Upper lobe of left lung (tissue), 6 donors: ENCODE measurements at regions not wholly inside any gene's neighbourhood (a gene's known extent, or its start where the extent isn't known, plus 50 kb on each side); places are given as distances from the start of the nearest gene placed in this dataset.

Experiments used
- ATAC-seq, 2 donors: fragments of 200-7000 bp; cut with Tn5 transposase; one replicate each; pipeline ENCODE4 v1.9.1; 2022; ENCODE audit warnings: mild to moderate bottlenecking in 2 of 2, moderate library complexity in 2 of 2; ENCODE audit not compliant: low FRiP score in 2 of 2
- DNase-seq, 2 donors: peaks; one replicate each; pipeline ENCODE4 v3.0.0-alpha.2; 2019 to 2020
- H3K27ac ChIP-seq, 4 donors: fragments of 200-600 bp; sonication (generic); one replicate each; pipeline ENCODE4 v1.5.1; 2016 to 2019
- H3K27me3 ChIP-seq, 4 donors: fragments of 200-600 bp; sonication (generic); one replicate each; pipeline ENCODE4 v1.5.1; 2017 to 2019
- H3K36me3 ChIP-seq, 4 donors: fragments of 200-600 bp; sonication (generic); one replicate each; pipeline ENCODE4 v1.5.1; 2016 to 2019
- H3K4me1 ChIP-seq, 4 donors: fragments of 200-600 bp; sonication (generic); one replicate each; pipeline ENCODE4 v1.5.1; 2018 to 2019
- H3K4me3 ChIP-seq, 4 donors: fragments of 200-600 bp; sonication (generic); one replicate each; pipeline ENCODE4 v1.5.1; 2017 to 2019; ENCODE audit warnings: mild to moderate bottlenecking in 2 of 4, moderate library complexity in 1 of 4
- H3K9me3 ChIP-seq, 4 donors: fragments of 200-600 bp; sonication (generic); one replicate each; pipeline ENCODE4 v1.5.1; 2018 to 2019
- CTCF ChIP-seq, 6 experiments: fragments of 450-650 bp in 4 of 6; fragments of 200-600 bp in 2 of 6; sonication (generic) in 2 of 6; IDR thresholded peaks; one replicate each; pipeline ENCODE4 v1.5.1; 2016 to 2019; ENCODE audit warnings: antibody characterized with exemption in 6 of 6
- EP300 ChIP-seq, 4 donors: sonication (generic); formaldehyde crosslinking; IDR thresholded peaks; one replicate each; pipeline ENCODE4 v1.5.1; 2017; ENCODE audit warnings: antibody characterized with exemption in 4 of 4, control low read depth in 2 of 4
- POLR2A ChIP-seq, 4 donors: fragments of 450-650 bp; IDR thresholded peaks; one replicate each; pipeline ENCODE4 v1.5.1; 2016 to 2017; ENCODE audit warnings: antibody characterized with exemption in 4 of 4, mild to moderate bottlenecking in 2 of 4
- POLR2AphosphoS5 ChIP-seq, 2 donors: sonication (generic); formaldehyde crosslinking; IDR thresholded peaks; one replicate each; pipeline ENCODE4 v1.5.1; 2017; ENCODE audit warnings: antibody characterized with exemption in 2 of 2
- whole genome bisulfite sequencing, 2 donors: methylation state at CpG; one replicate each; pipeline ENCODE4 v1.1.5; 2017 to 2018; 5-methylcytosine and 5-hydroxymethylcytosine counted together
- donor health status: DM: no; HTN: no; CAD: no; lungs with moderate emphysema.
- donor health status: DM: no; HTN: yes; CAD: no; lungs with severe emphysema.

DNA sequence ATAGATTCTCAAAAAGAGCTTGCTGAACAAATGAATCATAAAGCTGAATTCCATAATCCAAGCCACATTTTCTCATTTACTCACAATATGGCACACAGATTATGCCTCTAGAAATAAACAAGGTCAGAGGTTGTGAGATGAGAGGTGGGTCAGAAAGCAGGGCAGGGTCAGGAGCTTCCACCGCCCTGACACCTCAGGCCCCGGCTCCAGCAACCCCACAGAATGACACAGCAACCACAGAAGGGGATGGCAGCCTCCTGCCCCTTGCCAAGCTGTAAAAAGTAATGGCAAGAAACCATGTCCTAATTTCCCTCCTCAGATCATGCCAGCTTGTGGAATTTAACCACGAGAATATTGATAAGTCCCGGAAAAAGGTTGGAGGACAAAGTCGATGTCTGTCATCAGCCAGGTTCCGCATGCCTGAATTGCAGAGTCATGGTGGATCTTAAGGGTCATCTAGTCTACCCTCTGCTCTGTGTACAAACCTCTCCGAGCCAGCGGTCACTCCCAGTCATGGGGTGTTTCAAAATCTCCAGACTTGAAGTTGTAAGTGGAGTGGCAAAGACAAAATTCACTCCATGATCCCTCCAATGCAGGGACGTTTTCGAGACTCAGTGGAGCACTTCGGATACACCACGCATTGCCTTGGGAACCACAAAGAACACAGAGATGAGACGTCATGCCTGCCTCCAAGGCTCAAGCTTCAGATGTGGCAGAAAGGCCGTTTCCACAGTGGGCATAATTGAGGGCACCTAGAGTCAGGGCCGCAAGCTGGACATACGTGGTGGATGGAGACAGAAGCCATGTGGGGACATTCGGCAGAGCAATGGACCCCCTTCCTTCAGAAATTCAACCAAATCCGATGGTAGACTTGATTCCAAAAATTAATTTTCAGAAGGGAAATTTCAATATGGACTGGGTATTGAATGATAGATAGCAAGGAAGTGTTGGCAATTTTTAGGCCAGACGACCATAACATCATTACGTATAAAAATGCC, 254.0 kb downstream of the TOMM20 start:
- Histone ChIP-seq H3K4me3 (no peak overlapping the region), H3K27ac (peak overlapping the region; percentile 61 to 89 (median 78)), H3K4me1 (peaks cover 15 to 37% (median 31%) of the 10 kb centered on the region in 4 donors), H3K9me3 (no peaks in the 10 kb centered on the region), H3K36me3 (no peaks in the 10 kb centered on the region), H3K27me3 (no peaks in the 10 kb centered on the region)
- WGBS, 2 donors = 73 to 75% methylated on average over 20 of the region's 20 CpGs
- TF ChIP-seq CTCF (IDR thresholded peaks at IDR 0.05) (no peak), EP300 (IDR thresholded peaks at IDR 0.05) (peak in 3 of 4 donors; percentile 20 to 94 (median 28)), POLR2AphosphoS5 (IDR thresholded peaks at IDR 0.05) (peak; percentile 40 to 72)
- DNase-seq (peak in 1 of 2 donors; percentile 88), ATAC-seq (peak; percentile 47 to 77)

GRCh38 chr1:234871710-234872271, 256.8 kb downstream of the TOMM20 start:
- H3K4me3 ChIP-seq = no peak overlapping the region
- DNase-seq = no peak
- TF ChIP-seq POLR2A (IDR thresholded peaks at IDR 0.05) (no peak), POLR2AphosphoS5 (IDR thresholded peaks at IDR 0.05) (no peak), EP300 (IDR thresholded peaks at IDR 0.05) (no peak), CTCF (IDR thresholded peaks at IDR 0.05) (no peak)
- peaks cover 17 to 42% (median 27%) of the 10 kb centered on the region in 4 donors for H3K4me1 ChIP-seq
- H3K27ac ChIP-seq = no peak overlapping the region
- no peaks in the 10 kb centered on the region for H3K27me3 ChIP-seq
- 80 to 93% methylated on average over 6 of the region's 6 CpGs for WGBS, 2 donors
- H3K9me3 ChIP-seq = no peaks in the 10 kb centered on the region
- no peaks in the 10 kb centered on the region for H3K36me3 ChIP-seq
- no peak for ATAC-seq

DNA sequence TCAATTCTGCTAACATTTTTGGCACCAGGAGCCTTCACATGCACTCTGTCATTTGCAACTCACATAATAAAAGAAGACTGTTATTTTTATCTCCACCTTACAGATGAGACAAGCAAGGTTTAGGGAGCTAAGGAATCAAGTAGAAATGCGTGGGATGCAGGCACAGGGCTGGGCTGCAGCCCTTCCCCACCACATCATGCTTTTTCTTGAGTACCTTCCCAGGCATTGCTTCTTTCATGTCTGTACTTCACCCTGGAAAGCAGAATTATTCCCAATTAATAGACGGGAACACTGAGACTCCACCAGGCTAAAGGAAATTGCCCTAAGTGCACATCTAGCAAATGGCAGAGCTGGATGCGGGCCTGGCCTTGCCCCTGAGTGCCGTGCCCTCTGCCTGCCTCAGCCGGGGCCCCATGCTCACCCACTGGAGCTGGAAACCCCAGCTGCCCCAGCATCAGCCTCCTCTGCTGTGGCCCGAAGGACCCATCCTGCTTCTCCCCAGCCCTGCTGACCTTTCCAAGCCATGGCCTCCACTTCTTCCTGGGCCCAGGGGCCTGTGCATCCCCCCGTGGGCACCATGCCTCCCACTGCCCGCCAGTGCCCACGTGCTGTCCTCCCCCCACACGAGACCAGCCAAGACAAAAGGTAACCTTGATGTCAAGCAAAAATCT, 257.5 kb downstream of the TOMM20 start:
- WGBS, 2 donors = 89 to 92% methylated on average over 9 to 10 of the region's 10 CpGs
- H3K27ac ChIP-seq = no peak overlapping the region
- H3K9me3 ChIP-seq = no peaks in the 10 kb centered on the region
- ATAC-seq = no peak
- peaks cover 15 to 42% (median 21%) of the 10 kb centered on the region in 4 donors for H3K4me1 ChIP-seq
- TF ChIP-seq POLR2AphosphoS5 (IDR thresholded peaks at IDR 0.05) = no peak
- no peak for TF ChIP-seq CTCF (IDR thresholded peaks at IDR 0.05)
- TF ChIP-seq POLR2A (IDR thresholded peaks at IDR 0.05) = no peak
- no peak for TF ChIP-seq EP300 (IDR thresholded peaks at IDR 0.05)
- peak in 1 of 2 donors; percentile 56 for DNase-seq
- no peak overlapping the region for H3K4me3 ChIP-seq
- no peaks in the 10 kb centered on the region for H3K36me3 ChIP-seq
- H3K27me3 ChIP-seq = no peaks in the 10 kb centered on the region

GRCh38 chr1:234870020-234870981, 258.3 kb downstream of the TOMM20 start:
- H3K27ac ChIP-seq = no peak overlapping the region
- ATAC-seq = no peak
- no peaks in the 10 kb centered on the region for H3K27me3 ChIP-seq
- TF ChIP-seq CTCF (IDR thresholded peaks at IDR 0.05) = no peak
- TF ChIP-seq EP300 (IDR thresholded peaks at IDR 0.05) = no peak
- no peak for TF ChIP-seq POLR2AphosphoS5 (IDR thresholded peaks at IDR 0.05)
- TF ChIP-seq POLR2A (IDR thresholded peaks at IDR 0.05) = no peak
- H3K4me3 ChIP-seq = no peak overlapping the region
- no peaks in the 10 kb centered on the region for H3K36me3 ChIP-seq
- WGBS, 2 donors = 96 to 97% methylated on average over 8 to 11 of the region's 11 CpGs
- H3K4me1 ChIP-seq = peaks cover 10 to 34% (median 15%) of the 10 kb centered on the region in 4 donors
- H3K9me3 ChIP-seq = no peaks in the 10 kb centered on the region
- DNase-seq = no peak
